ENCODE measurements at regions not wholly inside any gene's neighbourhood (a gene's known extent, or its start where the extent isn't known, plus 50 kb on each side); places are given as distances from the start of the nearest gene placed in this dataset.
"Not testable (repeated sequence)": the region's sequence is repeated elsewhere in the genome, so short reads cannot be mapped to it uniquely, and the experiment has no call there.

- no peak for DNase-seq (ENCODE audit: low spot score)
These were observed 448.0 kb upstream of the NECTIN3 start for GRCh38 chr3:110623571-110623970.

- DNase-seq (ENCODE audit: low spot score) = no peak
These were observed 447.0 kb upstream of the NECTIN3 start for GRCh38 chr3:110624576-110624975.

GRCh38 chr3:110625201-110625747 lies 446.3 kb upstream of the NECTIN3 start:
- DNase-seq (ENCODE audit: low spot score) = no peak

- DNase-seq (ENCODE audit: low spot score) = not testable (repeated sequence)
These were observed 444.9 kb upstream of the NECTIN3 start for GRCh38 chr3:110626652-110627111.

- DNase-seq (ENCODE audit: low spot score) = no peak
These were observed 442.8 kb upstream of the NECTIN3 start for GRCh38 chr3:110628650-110629301.

GRCh38 chr3:110629917-110630316 lies 441.7 kb upstream of the NECTIN3 start:
- DNase-seq (ENCODE audit: low spot score) = no peak

GRCh38 chr3:110644203-110644602 lies 427.4 kb upstream of the NECTIN3 start:
- no peak for DNase-seq (ENCODE audit: low spot score)

GRCh38 chr3:110646055-110646454 lies 425.6 kb upstream of the NECTIN3 start:
- DNase-seq (ENCODE audit: low spot score) = no peak

- no peak for DNase-seq (ENCODE audit: low spot score)
These were observed 425.1 kb upstream of the NECTIN3 start for GRCh38 chr3:110646496-110646895.

- no peak for DNase-seq (ENCODE audit: low spot score)
These were observed 424.0 kb upstream of the NECTIN3 start for GRCh38 chr3:110647586-110647985.

- DNase-seq (ENCODE audit: low spot score) = no peak
These were observed 420.9 kb upstream of the NECTIN3 start for GRCh38 chr3:110650741-110651140.

- no peak for DNase-seq (ENCODE audit: low spot score)
These were observed 416.6 kb upstream of the NECTIN3 start for GRCh38 chr3:110654843-110655502.

- DNase-seq (ENCODE audit: low spot score) = no peak
These were observed 415.1 kb upstream of the NECTIN3 start for GRCh38 chr3:110656394-110657025.

GRCh38 chr3:110664148-110664547 lies 407.5 kb upstream of the NECTIN3 start:
- no peak for DNase-seq (ENCODE audit: low spot score)

- no peak for DNase-seq (ENCODE audit: low spot score)
These were observed 405.1 kb upstream of the NECTIN3 start for GRCh38 chr3:110666495-110666894.

- no peak for DNase-seq (ENCODE audit: low spot score)
These were observed 404.4 kb upstream of the NECTIN3 start for GRCh38 chr3:110667216-110667615.

- DNase-seq (ENCODE audit: low spot score) = no peak
These were observed 401.2 kb upstream of the NECTIN3 start for GRCh38 chr3:110670407-110670806.

GRCh38 chr3:110677506-110677905 lies 394.1 kb upstream of the NECTIN3 start:
- no peak for DNase-seq (ENCODE audit: low spot score)

GRCh38 chr3:110679285-110679684 lies 392.3 kb upstream of the NECTIN3 start:
- no peak for DNase-seq (ENCODE audit: low spot score)

- DNase-seq (ENCODE audit: low spot score) = no peak
These were observed 391.2 kb upstream of the NECTIN3 start for GRCh38 chr3:110680450-110680849.

- DNase-seq (ENCODE audit: low spot score) = no peak
These were observed 387.1 kb upstream of the NECTIN3 start for GRCh38 chr3:110684466-110684865.

- DNase-seq (ENCODE audit: low spot score) = no peak
These were observed 386.0 kb upstream of the NECTIN3 start for GRCh38 chr3:110685630-110686029.

- no peak for DNase-seq (ENCODE audit: low spot score)
These were observed 384.9 kb upstream of the NECTIN3 start for GRCh38 chr3:110686701-110687100.
